ENCODE measurements at regions not wholly inside any gene's neighbourhood (a gene's known extent, or its start where the extent isn't known, plus 50 kb on each side); places are given as distances from the start of the nearest gene placed in this dataset.

- Histone ChIP-seq H3K27me3 (ENCODE audit: control insufficient read depth, insufficient read depth, low read length) (no peaks in the 10 kb centered on the region), H3K36me3 (ENCODE audit: control insufficient read depth, insufficient read depth, low read length) (no peaks in the 10 kb centered on the region), H3K9me3 (ENCODE audit: control insufficient read depth in 2 of 2, low read length in 2 of 2) (no peaks in the 10 kb centered on the region), H3K4me3 (ENCODE audit: low read depth, low read length) (no peak overlapping the region), H3K4me1 (ENCODE audit: control insufficient read depth, insufficient read depth, low read length, poor library complexity, severe bottlenecking) (no peaks in the 10 kb centered on the region), H3K27ac (ENCODE audit: insufficient read depth, low read length, poor library complexity, severe bottlenecking) (no peak overlapping the region)
- no peaks in the 10 kb centered on the region for H3K9me3 Mint-ChIP-seq
- no peaks in the 10 kb centered on the region for H3K4me1 Mint-ChIP-seq
- H3K27ac Mint-ChIP-seq: no peak overlapping the region
- ATAC-seq (ENCODE audit: low read depth in 2 of 2): no peak
- no peak for DNase-seq
- H3K36me3 Mint-ChIP-seq: no peaks in the 10 kb centered on the region
- H3K27me3 Mint-ChIP-seq: peaks cover 5% of the 10 kb centered on the region
- no peak overlapping the region for H3K4me3 Mint-ChIP-seq
These were observed 137.7 kb upstream of the TRHDE start for GRCh38 chr12:72134246-72135020.

GRCh38 chr12:72135021-72135301 is 137.2 kb upstream of the TRHDE start:
- no peaks in the 10 kb centered on the region for H3K4me1 ChIP-seq (ENCODE audit: control insufficient read depth, insufficient read depth, low read length, poor library complexity, severe bottlenecking)
- Mint-ChIP-seq H3K36me3 (no peaks in the 10 kb centered on the region), H3K27me3 (peaks cover 5% of the 10 kb centered on the region), H3K4me3 (no peak overlapping the region), H3K9me3 (no peaks in the 10 kb centered on the region), H3K27ac (no peak overlapping the region), H3K4me1 (no peaks in the 10 kb centered on the region)
- H3K36me3 ChIP-seq (ENCODE audit: control insufficient read depth, insufficient read depth, low read length): no peaks in the 10 kb centered on the region
- H3K27ac ChIP-seq (ENCODE audit: insufficient read depth, low read length, poor library complexity, severe bottlenecking): no peak overlapping the region
- no peaks in the 10 kb centered on the region for H3K27me3 ChIP-seq (ENCODE audit: control insufficient read depth, insufficient read depth, low read length)
- ATAC-seq (ENCODE audit: low read depth in 2 of 2) (no peak), DNase-seq (no peak)
- no peaks in the 10 kb centered on the region for H3K9me3 ChIP-seq (ENCODE audit: control insufficient read depth in 2 of 2, low read length in 2 of 2)
- no peak overlapping the region for H3K4me3 ChIP-seq (ENCODE audit: low read depth, low read length)

- Histone ChIP-seq H3K36me3 (ENCODE audit: control insufficient read depth, insufficient read depth, low read length) (no peaks in the 10 kb centered on the region), H3K27ac (ENCODE audit: insufficient read depth, low read length, poor library complexity, severe bottlenecking) (no peak overlapping the region), H3K9me3 (ENCODE audit: control insufficient read depth in 2 of 2, low read length in 2 of 2) (no peaks in the 10 kb centered on the region), H3K4me3 (ENCODE audit: low read depth, low read length) (no peak overlapping the region), H3K4me1 (ENCODE audit: control insufficient read depth, insufficient read depth, low read length, poor library complexity, severe bottlenecking) (no peaks in the 10 kb centered on the region), H3K27me3 (ENCODE audit: control insufficient read depth, insufficient read depth, low read length) (no peaks in the 10 kb centered on the region)
- Mint-ChIP-seq H3K9me3 (no peaks in the 10 kb centered on the region), H3K36me3 (no peaks in the 10 kb centered on the region), H3K4me1 (no peaks in the 10 kb centered on the region), H3K27ac (no peak overlapping the region), H3K4me3 (no peak overlapping the region), H3K27me3 (peaks cover 5% of the 10 kb centered on the region)
- ATAC-seq (ENCODE audit: low read depth in 2 of 2) (no peak), DNase-seq (no peak)
These were observed 135.4 kb upstream of the TRHDE start for GRCh38 chr12:72136792-72137191.

- no peaks in the 10 kb centered on the region for H3K4me1 Mint-ChIP-seq
- Histone ChIP-seq H3K27me3 (ENCODE audit: control insufficient read depth, insufficient read depth, low read length) (no peaks in the 10 kb centered on the region), H3K36me3 (ENCODE audit: control insufficient read depth, insufficient read depth, low read length) (no peaks in the 10 kb centered on the region), H3K9me3 (ENCODE audit: control insufficient read depth in 2 of 2, low read length in 2 of 2) (no peaks in the 10 kb centered on the region), H3K4me1 (ENCODE audit: control insufficient read depth, insufficient read depth, low read length, poor library complexity, severe bottlenecking) (no peaks in the 10 kb centered on the region), H3K4me3 (ENCODE audit: low read depth, low read length) (no peak overlapping the region), H3K27ac (ENCODE audit: insufficient read depth, low read length, poor library complexity, severe bottlenecking) (no peak overlapping the region)
- DNase-seq (no peak), ATAC-seq (ENCODE audit: low read depth in 2 of 2) (no peak)
- no peak overlapping the region for H3K27ac Mint-ChIP-seq
- H3K27me3 Mint-ChIP-seq: peaks cover 4% of the 10 kb centered on the region
- no peaks in the 10 kb centered on the region for H3K9me3 Mint-ChIP-seq
- no peak overlapping the region for H3K4me3 Mint-ChIP-seq
- H3K36me3 Mint-ChIP-seq: no peaks in the 10 kb centered on the region
These were observed 132.8 kb upstream of the TRHDE start for GRCh38 chr12:72139411-72139810.

GRCh38 chr12:72141381-72141780 is 130.8 kb upstream of the TRHDE start:
- Histone ChIP-seq H3K27ac (ENCODE audit: insufficient read depth, low read length, poor library complexity, severe bottlenecking) (no peak overlapping the region), H3K4me3 (ENCODE audit: low read depth, low read length) (no peak overlapping the region), H3K36me3 (ENCODE audit: control insufficient read depth, insufficient read depth, low read length) (no peaks in the 10 kb centered on the region), H3K27me3 (ENCODE audit: control insufficient read depth, insufficient read depth, low read length) (no peaks in the 10 kb centered on the region), H3K9me3 (ENCODE audit: control insufficient read depth in 2 of 2, low read length in 2 of 2) (no peaks in the 10 kb centered on the region), H3K4me1 (ENCODE audit: control insufficient read depth, insufficient read depth, low read length, poor library complexity, severe bottlenecking) (no peaks in the 10 kb centered on the region)
- Mint-ChIP-seq H3K9me3 (no peaks in the 10 kb centered on the region), H3K27ac (no peak overlapping the region), H3K36me3 (no peaks in the 10 kb centered on the region), H3K4me1 (no peaks in the 10 kb centered on the region), H3K27me3 (no peaks in the 10 kb centered on the region), H3K4me3 (no peak overlapping the region)
- no peak for ATAC-seq (ENCODE audit: low read depth in 2 of 2)
- peak in 1 of 3 donors; percentile 0 for DNase-seq

GRCh38 chr12:72144553-72144952 is 127.6 kb upstream of the TRHDE start:
- Mint-ChIP-seq H3K4me1 (no peaks in the 10 kb centered on the region), H3K27me3 (no peaks in the 10 kb centered on the region), H3K36me3 (no peaks in the 10 kb centered on the region), H3K9me3 (no peaks in the 10 kb centered on the region), H3K4me3 (no peak overlapping the region), H3K27ac (no peak overlapping the region)
- ATAC-seq (ENCODE audit: low read depth in 2 of 2) (no peak), DNase-seq (no peak)
- Histone ChIP-seq H3K36me3 (ENCODE audit: control insufficient read depth, insufficient read depth, low read length) (no peaks in the 10 kb centered on the region), H3K27ac (ENCODE audit: insufficient read depth, low read length, poor library complexity, severe bottlenecking) (no peak overlapping the region), H3K9me3 (ENCODE audit: control insufficient read depth in 2 of 2, low read length in 2 of 2) (no peaks in the 10 kb centered on the region), H3K4me3 (ENCODE audit: low read depth, low read length) (no peak overlapping the region), H3K27me3 (ENCODE audit: control insufficient read depth, insufficient read depth, low read length) (no peaks in the 10 kb centered on the region), H3K4me1 (ENCODE audit: control insufficient read depth, insufficient read depth, low read length, poor library complexity, severe bottlenecking) (no peaks in the 10 kb centered on the region)

GRCh38 chr12:72146495-72146894 is 125.7 kb upstream of the TRHDE start:
- ATAC-seq (ENCODE audit: low read depth in 2 of 2) (no peak), DNase-seq (no peak)
- no peak overlapping the region for H3K4me3 Mint-ChIP-seq
- H3K9me3 Mint-ChIP-seq: peaks cover 0 to 4% (median 2%) of the 10 kb centered on the region in 7 donors
- Histone ChIP-seq H3K27me3 (ENCODE audit: control insufficient read depth, insufficient read depth, low read length) (no peaks in the 10 kb centered on the region), H3K9me3 (ENCODE audit: control insufficient read depth in 2 of 2, low read length in 2 of 2) (no peaks in the 10 kb centered on the region), H3K4me1 (ENCODE audit: control insufficient read depth, insufficient read depth, low read length, poor library complexity, severe bottlenecking) (no peaks in the 10 kb centered on the region), H3K27ac (ENCODE audit: insufficient read depth, low read length, poor library complexity, severe bottlenecking) (no peak overlapping the region), H3K36me3 (ENCODE audit: control insufficient read depth, insufficient read depth, low read length) (no peaks in the 10 kb centered on the region), H3K4me3 (ENCODE audit: low read depth, low read length) (no peak overlapping the region)
- peak overlapping the region in 1 of 3 donors; percentile 21 for H3K27ac Mint-ChIP-seq
- H3K36me3 Mint-ChIP-seq: no peaks in the 10 kb centered on the region
- no peaks in the 10 kb centered on the region for H3K4me1 Mint-ChIP-seq
- no peaks in the 10 kb centered on the region for H3K27me3 Mint-ChIP-seq

GRCh38 chr12:72148709-72149108 is 123.5 kb upstream of the TRHDE start:
- Mint-ChIP-seq H3K27me3 (no peaks in the 10 kb centered on the region), H3K9me3 (peaks cover 0 to 7% (median 3%) of the 10 kb centered on the region in 7 donors), H3K36me3 (no peaks in the 10 kb centered on the region), H3K4me1 (no peaks in the 10 kb centered on the region), H3K4me3 (no peak overlapping the region), H3K27ac (no peak overlapping the region)
- DNase-seq (no peak), ATAC-seq (ENCODE audit: low read depth in 2 of 2) (no peak)
- no peaks in the 10 kb centered on the region for H3K9me3 ChIP-seq (ENCODE audit: control insufficient read depth in 2 of 2, low read length in 2 of 2)
- H3K36me3 ChIP-seq (ENCODE audit: control insufficient read depth, insufficient read depth, low read length): no peaks in the 10 kb centered on the region
- no peaks in the 10 kb centered on the region for H3K27me3 ChIP-seq (ENCODE audit: control insufficient read depth, insufficient read depth, low read length)
- no peaks in the 10 kb centered on the region for H3K4me1 ChIP-seq (ENCODE audit: control insufficient read depth, insufficient read depth, low read length, poor library complexity, severe bottlenecking)
- H3K27ac ChIP-seq (ENCODE audit: insufficient read depth, low read length, poor library complexity, severe bottlenecking): no peak overlapping the region
- no peak overlapping the region for H3K4me3 ChIP-seq (ENCODE audit: low read depth, low read length)

Data from CD4-positive, CD25-positive, alpha-beta regulatory T cell (primary cell).